OCI-LY7 (cell line): ENCODE measurements at regions not wholly inside any gene's neighbourhood (a gene's known extent, or its start where the extent isn't known, plus 50 kb on each side); places are given as distances from the start of the nearest gene placed in this dataset.

Experiments used
- CTCF ChIP-seq: fragments of 200-600 bp; sonication (generic); conservative IDR thresholded peaks from 2 replicates; pipeline ENCODE4 v1.5.1; 2014; ENCODE audit warnings: mild to moderate bottlenecking, antibody characterized with exemption, low read length, moderate library complexity, mixed read lengths
- EZH2phosphoT487 ChIP-seq: fragments of 200-600 bp; sonication (generic); IDR thresholded peaks from 2 replicates; pipeline ENCODE4 v1.6.1; 2018; ENCODE audit warnings: low read depth, borderline replicate concordance, mild to moderate bottlenecking, mixed run types, antibody characterized with exemption, low read length, moderate library complexity, mixed read lengths

GRCh38 chr4:185924458-185925044 lies 112.6 kb upstream of the SORBS2 start:
- TF ChIP-seq CTCF (no peak), EZH2phosphoT487 (no peak)
